ENCODE measurements at regions not wholly inside any gene's neighbourhood (a gene's known extent, or its start where the extent isn't known, plus 50 kb on each side); places are given as distances from the start of the nearest gene placed in this dataset.

GRCh38 chr1:87786229-87786628, 457.5 kb downstream of the LMO4 start:
- DNase-seq (ENCODE audit: low read depth, low spot score): no peak
- H3K36me3 ChIP-seq (ENCODE audit: control insufficient read depth in 2 of 2, insufficient read depth in 2 of 2, low read length in 1 of 2): no peaks in the 10 kb centered on the region
- ChIA-PET SMC1A (ENCODE audit: uncharacterized antibody, unreplicated experiment) (interaction anchor here (1.5 kb wide), 1 partner anchor 20 kb away, joined by 3 read pairs; no protein-coding TSS in a partner anchor), CTCF (no interaction called here), POLR2A (no interaction called here), RAD21 (ENCODE audit: unreplicated experiment) (no interaction called here)
- H3K4me3 ChIP-seq: no peak overlapping the region
- intact Hi-C loops (cut with micrococcal nuclease; ENCODE audit: unreplicated experiment): loop anchor here (5.0 kb wide), 1 partner anchor 166 kb away; no protein-coding TSS in a partner anchor
- no peak for ATAC-seq
- 0% methylated on average over 1 of the region's 1 CpG for WGBS (ENCODE audit: insufficient coverage, insufficient replicate concordance, low lambda C conversion rate, missing lambda C conversion rate)
- H3K27me3 ChIP-seq (replicated peaks in 1 of 2; ENCODE audit: control insufficient read depth in 2 of 2, insufficient read depth in 2 of 2, low read length in 1 of 2): no peaks in the 10 kb centered on the region
- no peaks in the 10 kb centered on the region for H4K20me1 ChIP-seq (ENCODE audit: control insufficient read depth, insufficient read depth)
- no peak for FAIRE-seq
- no peaks in the 10 kb centered on the region for H3K9me3 ChIP-seq (replicated peaks; ENCODE audit: control insufficient read depth, insufficient read depth, low read length)
- H3K4me2 ChIP-seq (ENCODE audit: control insufficient read depth, insufficient read depth): no peak overlapping the region
- H3K79me2 ChIP-seq (ENCODE audit: control insufficient read depth, insufficient read depth, low read length): no peaks in the 10 kb centered on the region
- H3K27ac ChIP-seq (ENCODE audit: control insufficient read depth, insufficient read depth): no peak overlapping the region
- H3K9ac ChIP-seq (ENCODE audit: control insufficient read depth, insufficient read depth, low read length): no peak overlapping the region
- in situ Hi-C loops (cut with MboI): no loop called here
- H2AFZ ChIP-seq (ENCODE audit: control insufficient read depth, low read depth, low read length): no peak overlapping the region
- TF ChIP-seq YY1 (IDR thresholded peaks at IDR 0.05; ENCODE audit: low read depth, low read length) (no peak), ZNF217 (IDR thresholded peaks at IDR 0.05) (no peak), ZNF274 (IDR thresholded peaks at IDR 0.05; ENCODE audit: insufficient read depth, insufficient read length) (no peak), RAD21 (IDR thresholded peaks at IDR 0.05; ENCODE audit: insufficient read depth, low read depth, low read length) (no peak), SUZ12 (IDR thresholded peaks at IDR 0.05; ENCODE audit: unreplicated experiment) (no peak), SPI1 (IDR thresholded peaks at IDR 0.05; ENCODE audit: borderline replicate concordance, insufficient read depth, low read depth, low read length) (no peak)
- BruUV-seq (replicated peaks): no TSS peak
- H3K4me1 ChIP-seq (ENCODE audit: control insufficient read depth, insufficient read depth, low read length): no peaks in the 10 kb centered on the region

- no peak overlapping the region for H3K27ac ChIP-seq (ENCODE audit: control insufficient read depth, insufficient read depth)
- no peaks in the 10 kb centered on the region for H3K36me3 ChIP-seq (ENCODE audit: control insufficient read depth in 2 of 2, insufficient read depth in 2 of 2, low read length in 1 of 2)
- no peak overlapping the region for H3K4me2 ChIP-seq (ENCODE audit: control insufficient read depth, insufficient read depth)
- no peak overlapping the region for H3K4me3 ChIP-seq
- in situ Hi-C loops (cut with MboI) (no loop called here), intact Hi-C loops (cut with micrococcal nuclease; ENCODE audit: unreplicated experiment) (loop anchor here (5.0 kb wide), 1 partner anchor 165 kb away; no protein-coding TSS in a partner anchor)
- H2AFZ ChIP-seq (ENCODE audit: control insufficient read depth, low read depth, low read length): no peak overlapping the region
- DNase-seq (ENCODE audit: low read depth, low spot score) (no peak), FAIRE-seq (no peak), ATAC-seq (no peak)
- ChIA-PET RAD21 (ENCODE audit: unreplicated experiment) (no interaction called here), POLR2A (no interaction called here), SMC1A (ENCODE audit: uncharacterized antibody, unreplicated experiment) (interaction anchor here (1.5 kb wide), 1 partner anchor 19 kb away, joined by 3 read pairs; no protein-coding TSS in a partner anchor), CTCF (no interaction called here)
- BruUV-seq (replicated peaks): no TSS peak
- under 1% methylated on average over 5 of the region's 5 CpGs for WGBS (ENCODE audit: insufficient coverage, insufficient replicate concordance, low lambda C conversion rate, missing lambda C conversion rate)
- no peaks in the 10 kb centered on the region for H3K79me2 ChIP-seq (ENCODE audit: control insufficient read depth, insufficient read depth, low read length)
- H3K9ac ChIP-seq (ENCODE audit: control insufficient read depth, insufficient read depth, low read length): no peak overlapping the region
- no peaks in the 10 kb centered on the region for H3K4me1 ChIP-seq (ENCODE audit: control insufficient read depth, insufficient read depth, low read length)
- no peaks in the 10 kb centered on the region for H4K20me1 ChIP-seq (ENCODE audit: control insufficient read depth, insufficient read depth)
- no peaks in the 10 kb centered on the region for H3K27me3 ChIP-seq (replicated peaks in 1 of 2; ENCODE audit: control insufficient read depth in 2 of 2, insufficient read depth in 2 of 2, low read length in 1 of 2)
- no peaks in the 10 kb centered on the region for H3K9me3 ChIP-seq (replicated peaks; ENCODE audit: control insufficient read depth, insufficient read depth, low read length)
- TF ChIP-seq MAX (IDR thresholded peaks at IDR 0.05; ENCODE audit: low read depth, low read length) (no peak), ZBTB33 (IDR thresholded peaks at IDR 0.05) (no peak), NRF1 (conservative IDR thresholded peaks at IDR 0.05; ENCODE audit: low read depth, low read length) (no peak), KAT2A (conservative IDR thresholded peaks at IDR 0.05; ENCODE audit: control insufficient read depth, low read depth, low read length) (no peak), EP300 (IDR thresholded peaks at IDR 0.05; ENCODE audit: borderline replicate concordance in 1 of 2, control insufficient read depth in 1 of 2, low read depth in 2 of 2, low read length in 2 of 2) (no peak), MTA3 (IDR thresholded peaks at IDR 0.05; ENCODE audit: borderline replicate concordance, low read length) (no peak), ZSCAN29 (IDR thresholded peaks at IDR 0.05) (no peak), IKZF2 (IDR thresholded peaks at IDR 0.05) (no peak), MLLT1 (IDR thresholded peaks at IDR 0.05) (no peak)
These were observed 458.3 kb downstream of the LMO4 start for GRCh38 chr1:87786861-87787545.

Data from GM12878 (cell line).